ENCODE measurements at regions not wholly inside any gene's neighbourhood (a gene's known extent, or its start where the extent isn't known, plus 50 kb on each side); places are given as distances from the start of the nearest gene placed in this dataset.

- no peak overlapping the region for H3K4me3 ChIP-seq (ENCODE audit: low read depth, low read length)
- DNase-seq (ENCODE audit: low read depth): no peak
- TF ChIP-seq POLR2A (IDR thresholded peaks at IDR 0.05; ENCODE audit: extremely low read depth, insufficient read length): no peak
- TF ChIP-seq MYC (IDR thresholded peaks at IDR 0.05; ENCODE audit: low read depth, low read length): no peak
- no peak for TF ChIP-seq MAX (IDR thresholded peaks at IDR 0.05; ENCODE audit: low read depth, low read length)
These were observed 145.5 kb downstream of the ANXA5 start for GRCh38 chr4:121551271-121551670.

GRCh38 chr4:121541696-121542095 is 155.1 kb downstream of the ANXA5 start:
- H3K4me3 ChIP-seq (ENCODE audit: low read depth, low read length): no peak overlapping the region
- TF ChIP-seq CTCF (IDR thresholded peaks at IDR 0.05; ENCODE audit: low read depth, low read length): no peak
- TF ChIP-seq MAX (IDR thresholded peaks at IDR 0.05; ENCODE audit: low read depth, low read length): no peak
- TF ChIP-seq MYC (IDR thresholded peaks at IDR 0.05; ENCODE audit: low read depth, low read length): no peak
- TF ChIP-seq POLR2A (IDR thresholded peaks at IDR 0.05; ENCODE audit: extremely low read depth, insufficient read length): no peak

GRCh38 chr4:121535351-121535750 is 154.5 kb upstream of the QRFPR start:
- no peak for TF ChIP-seq POLR2A (IDR thresholded peaks at IDR 0.05; ENCODE audit: extremely low read depth, insufficient read length)
- TF ChIP-seq MYC (IDR thresholded peaks at IDR 0.05; ENCODE audit: low read depth, low read length): no peak
- TF ChIP-seq CTCF (IDR thresholded peaks at IDR 0.05; ENCODE audit: low read depth, low read length): no peak
- TF ChIP-seq MAX (IDR thresholded peaks at IDR 0.05; ENCODE audit: low read depth, low read length): no peak
- no peak overlapping the region for H3K4me3 ChIP-seq (ENCODE audit: low read depth, low read length)
- no peak for DNase-seq (ENCODE audit: low read depth)

More at GRCh38 chr4:121541696-121542095, 155.1 kb downstream of the ANXA5 start:
- DNase-seq (ENCODE audit: low read depth): no peak

- H3K4me3 ChIP-seq (ENCODE audit: low read depth, low read length): no peak overlapping the region
- no peak for TF ChIP-seq MAX (IDR thresholded peaks at IDR 0.05; ENCODE audit: low read depth, low read length)
- no peak for TF ChIP-seq MYC (IDR thresholded peaks at IDR 0.05; ENCODE audit: low read depth, low read length)
- TF ChIP-seq POLR2A (IDR thresholded peaks at IDR 0.05; ENCODE audit: extremely low read depth, insufficient read length): no peak
- no peak for TF ChIP-seq CTCF (IDR thresholded peaks at IDR 0.05; ENCODE audit: low read depth, low read length)
- DNase-seq (ENCODE audit: low read depth): no peak
These were observed 153.4 kb upstream of the QRFPR start for GRCh38 chr4:121534187-121534586.

- no peak for DNase-seq (ENCODE audit: low read depth)
- TF ChIP-seq MYC (IDR thresholded peaks at IDR 0.05; ENCODE audit: low read depth, low read length) (no peak), CTCF (IDR thresholded peaks at IDR 0.05; ENCODE audit: low read depth, low read length) (no peak), MAX (IDR thresholded peaks at IDR 0.05; ENCODE audit: low read depth, low read length) (no peak), POLR2A (IDR thresholded peaks at IDR 0.05; ENCODE audit: extremely low read depth, insufficient read length) (no peak)
- no peak overlapping the region for H3K4me3 ChIP-seq (ENCODE audit: low read depth, low read length)
These were observed 145.7 kb upstream of the QRFPR start for GRCh38 chr4:121526509-121526908.

- TF ChIP-seq MYC (IDR thresholded peaks at IDR 0.05; ENCODE audit: low read depth, low read length) (no peak), MAX (IDR thresholded peaks at IDR 0.05; ENCODE audit: low read depth, low read length) (no peak), POLR2A (IDR thresholded peaks at IDR 0.05; ENCODE audit: extremely low read depth, insufficient read length) (no peak), CTCF (IDR thresholded peaks at IDR 0.05; ENCODE audit: low read depth, low read length) (no peak)
- no peak overlapping the region for H3K4me3 ChIP-seq (ENCODE audit: low read depth, low read length)
- no peak for DNase-seq (ENCODE audit: low read depth)
These were observed 138.5 kb upstream of the QRFPR start for GRCh38 chr4:121519236-121519838.

All from NB4 (cell line).